Inflammatory macrophage treated with lipopolysaccharide for 1 hour (primary cell): ENCODE measurements at regions not wholly inside any gene's neighbourhood (a gene's known extent, or its start where the extent isn't known, plus 50 kb on each side); places are given as distances from the start of the nearest gene placed in this dataset.
A peak's percentile ranks its signal among the peaks of the same experiment; 100 is the strongest.
"Not testable (repeated sequence)": the region's sequence is repeated elsewhere in the genome, so short reads cannot be mapped to it uniquely, and the experiment has no call there.

Source experiments
- DNase-seq, 2 donors: peaks; one replicate each; pipeline ENCODE4 v3.0.0-alpha.2; 2020 to 2022

DNA sequence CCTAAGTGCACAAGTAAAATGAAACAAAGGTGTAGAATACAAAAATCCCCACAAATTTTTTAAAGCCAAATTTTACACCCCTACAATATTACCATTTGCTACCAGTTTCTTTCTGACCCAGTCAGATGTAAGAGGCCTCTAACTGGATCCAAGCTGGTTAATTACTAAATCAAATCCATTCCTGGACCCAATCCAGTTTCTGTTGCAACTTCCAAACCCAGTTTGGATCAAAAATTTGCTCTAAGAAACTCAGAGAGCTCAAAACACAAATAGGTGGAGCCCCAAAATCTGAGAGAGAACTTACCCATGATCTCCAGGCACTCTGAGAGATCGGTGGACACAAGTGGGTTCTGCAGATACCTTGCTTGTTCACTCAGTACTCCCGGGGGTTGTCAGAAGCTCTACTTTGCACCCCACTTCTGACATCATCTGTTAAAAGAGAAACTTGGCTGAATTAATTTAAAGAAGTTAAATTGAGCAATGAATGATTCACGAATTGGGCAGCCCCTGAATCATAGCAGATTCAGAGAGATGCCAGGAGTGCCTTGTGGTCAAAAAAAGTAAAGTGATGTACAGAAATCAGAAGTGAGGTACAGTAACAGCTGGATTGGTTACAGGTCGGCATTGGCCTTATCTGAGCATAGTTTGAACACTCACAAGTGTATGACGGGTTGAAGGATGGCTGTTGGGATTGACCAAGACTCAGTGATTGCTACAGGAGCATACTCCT, 448.0 kb downstream of the KCNT2 start:
- peak in 1 of 2 donors; percentile 1 for DNase-seq

DNA sequence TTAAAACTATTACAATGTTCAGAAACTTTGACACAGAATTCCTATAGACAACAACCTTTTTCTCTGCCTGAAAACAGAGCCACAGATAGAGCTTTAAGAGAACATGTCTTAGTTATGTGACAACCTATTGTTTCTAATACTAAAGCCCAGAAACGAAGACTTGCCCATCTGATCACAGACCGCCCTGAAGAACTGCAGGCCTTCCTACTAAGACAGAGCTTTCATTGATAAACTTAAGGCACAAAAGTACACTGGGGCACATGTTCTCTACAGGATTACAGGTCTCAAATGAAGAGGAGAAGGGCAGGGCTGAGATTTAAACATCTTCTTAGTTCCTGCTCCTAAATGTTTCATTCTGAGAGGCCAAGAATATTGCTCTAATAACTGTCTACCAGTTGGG, 452.7 kb downstream of the KCNT2 start:
- no peak for DNase-seq

DNA sequence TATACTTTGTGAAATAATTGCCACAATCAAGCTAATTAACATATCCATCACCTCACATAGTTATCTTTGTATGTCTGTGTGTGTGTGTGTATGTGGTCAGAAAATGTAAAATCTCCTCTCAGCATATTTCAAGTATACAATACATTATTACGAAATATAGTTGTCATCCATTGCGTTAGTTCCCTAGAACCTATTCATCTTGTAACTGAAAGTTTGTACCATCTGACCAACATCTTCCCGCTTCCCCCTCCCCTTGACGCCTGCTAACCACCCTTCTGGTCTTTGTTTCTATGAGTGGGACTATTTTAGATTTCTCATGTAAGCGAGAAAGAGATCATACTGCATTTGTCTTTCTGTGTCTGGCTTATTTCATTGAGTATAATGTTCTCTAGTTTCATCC, 455.3 kb downstream of the KCNT2 start:
- DNase-seq, result peak; percentile 35 to 38

DNA sequence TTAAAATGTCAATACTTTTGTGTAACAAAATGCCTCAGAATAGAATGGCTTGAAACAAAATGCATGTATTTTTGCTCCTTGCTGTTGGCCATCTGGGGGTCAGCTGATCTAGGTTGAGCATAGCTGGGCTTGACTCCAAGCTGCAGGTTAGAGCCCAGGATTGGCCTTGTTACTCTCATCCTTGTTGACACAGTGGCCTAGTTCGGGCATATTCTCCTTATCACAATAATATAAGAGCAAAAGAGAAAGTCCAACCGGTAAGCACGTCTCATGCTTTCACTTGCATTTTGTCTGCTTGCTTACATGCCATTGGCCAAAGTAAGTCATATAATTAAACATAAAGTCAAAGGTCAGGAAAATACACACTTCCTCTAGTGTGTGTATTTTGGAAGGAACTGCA, 456.2 kb downstream of the KCNT2 start:
- peak in 1 of 2 donors; percentile 11 for DNase-seq

DNA sequence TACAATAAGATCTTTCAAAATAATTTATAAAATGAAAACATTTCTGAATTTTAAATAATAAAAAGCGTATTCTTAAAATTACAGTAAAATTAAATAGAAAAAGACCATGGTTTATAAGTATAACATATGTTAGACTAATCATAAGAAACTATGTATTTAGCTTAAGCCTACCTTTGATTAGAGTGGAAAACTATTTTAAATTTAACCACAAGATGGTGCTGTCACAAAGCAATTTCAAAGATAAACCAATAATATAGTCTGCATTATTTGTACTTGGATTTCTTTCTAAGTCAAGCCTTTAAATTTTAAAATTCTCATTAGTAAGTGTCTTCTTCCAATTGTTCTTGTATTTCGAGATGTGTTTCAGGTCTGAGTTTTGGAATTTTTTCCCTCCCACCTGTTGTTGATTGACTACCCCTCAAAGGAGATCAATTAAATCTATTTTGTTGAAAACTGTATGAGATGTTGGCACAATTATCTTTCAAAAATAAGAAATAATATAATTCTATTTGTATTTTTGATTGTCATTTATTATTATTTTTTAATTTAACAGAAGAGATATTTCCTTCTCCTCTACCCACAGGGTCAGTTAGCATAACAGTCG, 459.8 kb downstream of the KCNT2 start:
- peak; percentile 10 to 72 for DNase-seq

DNA sequence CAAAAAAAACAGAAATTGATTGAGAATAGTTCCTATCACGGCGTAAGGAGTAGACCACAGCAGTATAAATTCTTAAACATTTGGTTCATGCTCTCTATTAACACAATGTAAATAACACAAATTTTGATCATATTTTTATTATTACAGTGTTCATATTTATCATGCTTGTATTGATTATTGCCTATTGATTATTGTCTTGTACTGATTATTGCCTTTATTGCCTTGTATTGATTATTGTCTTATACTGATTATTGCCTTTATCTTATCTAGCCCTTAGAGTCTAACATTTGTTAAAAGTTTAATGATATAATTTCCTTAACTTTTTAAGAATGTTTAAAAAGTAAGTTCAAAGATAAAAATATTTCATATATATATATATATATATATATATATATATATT, 460.7 kb downstream of the KCNT2 start:
- no peak for DNase-seq

DNA sequence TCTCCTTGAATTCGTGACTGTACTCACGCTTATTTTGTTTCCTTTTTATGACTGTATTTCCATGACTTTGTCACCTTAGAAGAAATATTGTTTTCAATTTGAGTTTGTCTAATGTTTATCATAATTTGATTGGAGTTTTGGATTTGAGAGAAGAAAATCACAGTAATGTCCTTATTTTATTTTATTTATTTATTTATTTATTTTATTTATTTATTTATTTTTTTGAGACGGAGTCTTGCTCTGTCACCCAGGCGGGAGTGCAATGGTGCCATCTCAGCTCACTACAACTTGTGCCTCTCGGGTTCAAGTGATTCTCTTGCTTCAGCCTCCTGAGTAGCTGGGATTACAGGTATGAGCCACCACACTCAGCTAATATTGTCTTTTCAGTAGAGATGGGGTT, 463.1 kb downstream of the KCNT2 start:
- DNase-seq, result not testable (repeated sequence)

DNA sequence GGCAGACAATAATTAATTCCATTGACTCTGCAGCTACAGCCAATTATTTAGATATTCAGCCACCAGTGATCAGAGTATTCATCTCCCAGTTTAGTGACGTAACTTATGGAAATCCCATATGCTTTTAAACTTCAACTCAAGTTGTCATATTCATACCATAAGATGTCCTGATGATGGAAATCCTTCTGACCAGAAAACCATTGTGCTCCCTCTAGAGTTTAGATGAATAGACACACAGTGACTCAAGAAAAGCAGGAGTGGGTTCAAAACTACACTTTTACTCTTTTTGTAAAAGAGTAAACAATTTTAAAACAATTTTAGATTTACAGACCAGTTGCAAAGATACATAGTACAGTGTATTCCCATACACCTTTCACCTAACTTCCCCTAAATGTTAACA, 463.7 kb downstream of the KCNT2 start:
- DNase-seq, result no peak

DNA sequence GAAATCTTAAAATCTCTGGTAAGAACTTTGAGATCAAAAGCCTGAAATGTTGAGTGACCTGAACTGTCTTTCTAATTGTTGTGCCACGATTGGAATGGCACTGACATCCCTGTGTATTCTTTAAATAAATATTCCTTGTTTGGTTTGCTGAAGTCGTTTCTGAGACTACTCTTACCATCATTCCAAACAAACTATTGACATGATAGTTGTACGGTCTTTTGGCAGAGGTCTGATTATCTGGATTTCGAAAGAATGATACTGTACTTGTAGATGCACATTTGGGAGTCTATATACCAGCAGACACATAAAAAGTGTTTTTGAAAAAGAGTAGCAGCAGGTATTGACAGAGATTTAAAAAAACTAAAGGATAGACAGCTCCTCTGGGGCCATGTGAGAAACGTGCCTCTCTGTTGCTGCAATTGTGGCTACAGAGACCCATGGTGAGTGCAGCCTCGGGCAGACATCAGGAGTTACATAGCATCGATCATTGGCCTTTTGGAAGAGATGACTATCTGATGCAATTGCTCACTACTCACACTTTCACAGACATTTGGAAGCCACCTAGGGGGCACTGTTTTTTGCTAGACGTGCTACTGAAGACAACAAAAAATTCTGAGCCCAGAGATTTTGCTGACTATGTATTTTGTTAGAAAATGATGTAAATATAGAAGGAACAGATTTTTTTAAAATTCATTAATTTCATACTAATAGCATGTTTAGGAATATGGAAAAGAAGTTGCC, 464.5 kb downstream of the KCNT2 start:
- DNase-seq, result no peak

DNA sequence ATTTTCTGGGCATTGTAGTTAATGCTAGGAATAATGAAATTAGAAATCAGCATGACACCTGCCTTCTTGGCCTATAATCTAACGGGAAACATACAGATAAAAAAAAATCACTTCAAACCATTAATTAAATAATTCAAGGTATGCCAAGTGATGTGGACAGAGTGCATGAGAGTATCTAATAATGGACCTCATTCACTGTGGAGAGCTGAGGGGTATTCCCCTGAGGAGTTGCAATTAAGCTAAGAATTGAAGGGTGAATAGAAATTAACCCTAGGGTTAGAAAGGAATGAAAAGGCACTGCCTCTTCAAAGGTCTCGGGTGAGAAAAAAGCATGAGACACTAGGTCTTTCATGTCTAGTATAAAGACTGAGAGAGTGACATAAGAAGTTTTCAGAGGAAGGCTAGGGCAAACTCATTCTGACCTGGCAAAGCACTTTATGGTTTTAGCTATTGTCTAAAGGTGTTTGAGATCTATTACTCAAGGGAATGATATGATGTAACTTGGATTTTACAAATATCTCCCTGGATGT, 466.1 kb downstream of the KCNT2 start:
- no peak for DNase-seq

DNA sequence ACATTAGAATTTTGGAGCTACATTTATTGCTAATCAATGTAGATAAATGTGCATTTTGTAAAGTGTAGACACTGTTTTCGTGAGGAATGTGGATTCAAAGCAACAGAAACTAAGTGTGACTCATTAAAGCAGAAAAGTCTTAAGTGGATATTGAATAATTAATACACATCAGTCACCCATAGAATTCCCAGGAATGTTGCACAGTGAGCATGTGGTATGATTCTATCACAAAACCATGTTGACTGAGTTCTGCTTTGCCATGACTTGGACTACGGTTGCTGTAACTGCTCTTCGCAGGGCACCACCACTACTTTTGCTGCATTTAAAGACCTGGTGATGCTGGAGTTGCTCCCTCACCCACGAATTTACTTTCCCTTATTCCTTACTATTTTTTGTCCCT, 471.8 kb downstream of the KCNT2 start:
- no peak for DNase-seq

DNA sequence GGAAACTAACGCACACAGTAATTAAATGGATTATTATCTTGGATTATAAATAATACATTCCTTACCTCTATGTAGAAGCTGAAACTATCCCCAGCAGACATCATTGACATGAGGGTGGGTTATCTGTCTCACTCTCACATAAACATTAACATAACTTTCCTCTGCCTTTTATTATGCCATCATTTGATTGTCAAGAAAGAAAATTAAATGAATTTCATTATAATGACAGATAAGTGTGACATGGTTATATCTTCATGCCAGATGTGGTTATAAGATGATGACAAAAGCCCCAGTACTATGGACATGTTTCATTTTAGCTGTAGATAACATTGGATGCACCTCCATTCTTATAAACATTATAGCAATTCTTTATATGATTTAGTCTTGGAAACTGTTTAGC, 476.5 kb downstream of the KCNT2 start:
- no peak for DNase-seq

DNA sequence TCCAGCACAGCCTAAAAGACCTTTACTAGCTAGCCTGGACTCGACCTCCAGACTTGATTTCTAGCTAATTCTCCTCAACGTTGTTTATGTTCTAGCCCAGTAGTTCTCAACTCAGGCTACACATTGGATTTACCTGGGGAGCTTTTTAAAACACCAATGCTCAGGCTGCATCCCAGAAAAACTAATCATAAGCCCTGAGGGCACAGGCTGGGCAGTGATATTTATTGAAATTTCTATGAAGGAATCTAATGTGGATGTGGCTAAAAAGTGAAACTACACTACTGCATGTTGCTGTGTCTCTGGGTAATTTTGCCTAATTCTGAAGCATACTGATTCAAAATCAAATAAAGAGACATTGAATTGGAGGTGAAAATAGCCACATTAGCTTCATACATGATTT, 479.4 kb downstream of the KCNT2 start:
- DNase-seq, result no peak

DNA sequence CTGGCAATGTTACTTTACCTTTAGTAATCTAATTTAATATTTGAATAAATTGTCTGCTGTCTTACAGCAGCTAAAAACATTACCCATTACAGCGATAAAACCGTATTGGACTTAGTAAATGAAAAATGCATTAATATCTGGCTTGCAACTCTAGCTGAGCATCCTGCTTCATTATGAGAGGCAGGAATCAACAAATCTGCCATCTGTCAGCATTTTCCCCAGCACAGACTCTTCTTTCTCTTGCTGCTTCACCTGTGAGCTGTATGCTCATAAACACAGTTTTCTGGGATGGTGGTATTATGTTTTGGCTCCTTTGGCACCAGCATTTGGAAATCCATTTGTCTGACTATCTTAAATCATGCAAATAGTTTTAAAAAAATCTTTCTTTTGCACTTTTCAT, 487.1 kb downstream of the KCNT2 start:
- DNase-seq, result no peak

DNA sequence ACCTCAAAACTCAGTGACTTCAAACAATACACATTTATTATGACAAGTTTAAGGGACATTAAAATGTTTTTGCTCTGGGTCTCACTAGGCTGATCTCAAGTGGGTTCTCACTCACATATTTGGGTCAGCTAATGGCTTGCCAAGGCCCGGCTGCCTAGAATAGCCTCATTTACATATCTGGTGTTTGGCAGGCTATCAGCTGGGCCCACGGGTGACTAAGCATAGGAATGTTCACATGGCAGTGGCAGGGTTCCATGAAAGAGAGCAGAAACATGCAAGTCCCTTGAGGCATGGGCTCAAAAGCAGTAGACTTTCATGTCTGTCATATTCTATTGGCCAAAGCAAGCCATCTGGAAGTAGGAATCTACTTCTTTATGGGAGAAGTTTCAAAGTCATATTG, 492.6 kb downstream of the KCNT2 start:
- no peak for DNase-seq

DNA sequence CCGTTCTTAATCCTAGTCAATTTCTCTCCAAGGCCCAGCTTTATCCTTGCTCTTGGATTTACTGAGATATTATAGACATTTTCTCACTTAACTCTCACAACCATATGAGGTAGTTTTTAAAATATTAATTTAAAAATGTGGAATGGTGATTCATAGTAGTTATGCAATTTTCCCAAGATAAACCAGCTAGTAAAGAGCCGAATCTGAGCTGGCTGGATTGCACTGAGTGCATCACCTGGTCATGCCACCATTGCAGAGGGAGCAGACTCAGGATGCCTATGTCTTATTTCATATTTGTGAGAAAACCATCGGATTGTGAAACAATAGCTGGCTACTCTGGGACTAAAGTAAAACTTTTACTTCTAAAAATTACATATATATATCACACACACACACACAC, 494.0 kb downstream of the KCNT2 start:
- DNase-seq, result no peak

DNA sequence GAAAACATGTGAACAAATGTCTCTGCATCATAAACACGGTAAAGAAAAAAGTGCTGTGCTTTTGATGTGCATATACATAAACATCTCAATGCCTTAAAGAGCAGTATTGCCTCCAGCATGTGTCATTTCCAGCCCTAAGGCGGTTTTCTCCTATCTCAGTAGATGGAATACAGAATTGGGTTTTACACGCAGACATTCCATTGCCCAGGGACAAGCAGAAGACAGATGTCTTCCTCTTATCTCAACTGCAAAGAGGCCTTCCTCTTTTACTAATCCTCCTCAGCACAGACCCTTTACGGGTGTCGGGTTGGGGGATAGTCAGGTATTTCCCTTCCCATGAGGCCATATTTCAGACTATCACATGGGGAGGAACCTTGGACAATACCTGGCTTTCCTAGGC, 499.2 kb downstream of the KCNT2 start:
- DNase-seq, result not testable (repeated sequence)

DNA sequence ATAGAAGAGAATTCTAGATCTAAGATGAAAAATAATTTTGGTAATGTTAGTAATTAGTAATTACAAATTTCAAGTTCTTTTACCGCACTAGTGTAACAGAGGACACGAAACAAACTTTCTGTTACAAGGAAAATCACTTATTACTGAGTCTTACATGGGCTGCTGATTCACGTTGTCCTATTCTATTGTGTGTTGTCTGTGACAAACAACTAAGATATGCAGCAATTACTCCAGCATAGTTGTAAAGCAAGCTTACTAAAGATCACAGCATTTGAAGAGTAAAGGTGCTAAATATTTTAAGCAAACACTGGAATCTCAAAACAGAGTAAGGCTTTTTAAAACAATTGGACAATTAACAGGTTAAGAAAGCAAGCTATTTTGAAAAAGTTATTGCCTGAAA, 502.3 kb downstream of the KCNT2 start:
- no peak for DNase-seq

DNA sequence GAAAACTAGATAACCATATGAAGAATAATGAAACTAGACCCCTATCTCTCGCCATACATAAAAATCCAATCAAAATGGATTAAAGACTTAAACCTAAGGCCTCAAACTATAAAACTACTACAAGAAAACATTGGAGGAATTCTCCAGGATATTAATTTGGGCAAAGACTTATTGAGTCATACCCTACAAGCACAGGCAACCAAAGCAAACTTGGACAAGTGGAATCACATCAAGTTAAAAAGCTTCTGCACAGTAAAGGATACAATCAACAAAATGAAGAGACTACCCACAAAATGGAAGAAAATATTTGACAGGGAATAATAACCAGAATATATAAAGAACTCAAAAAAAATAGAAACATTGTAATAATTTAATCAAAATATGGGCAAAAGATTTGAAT, 505.4 kb downstream of the KCNT2 start:
- no peak for DNase-seq

DNA sequence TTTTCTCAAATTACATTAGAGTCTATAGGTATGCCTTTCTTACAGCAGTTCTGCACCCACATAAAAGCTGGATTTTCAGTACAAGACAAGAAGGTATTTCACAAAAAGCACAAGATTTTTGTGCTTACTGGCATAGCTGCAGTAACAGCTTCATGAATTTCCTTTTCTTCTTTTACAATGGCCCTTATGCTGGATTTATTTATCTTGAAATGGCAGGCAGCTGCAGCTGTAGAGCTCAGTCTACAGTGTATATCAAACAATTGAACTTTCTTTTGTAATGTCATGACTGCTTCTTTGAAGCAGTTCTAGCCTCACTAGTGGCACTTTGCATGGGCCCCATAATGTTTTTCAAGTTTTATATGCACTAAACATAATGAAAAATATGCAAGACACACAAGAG, 510.2 kb downstream of the KCNT2 start:
- DNase-seq, result no peak

DNA sequence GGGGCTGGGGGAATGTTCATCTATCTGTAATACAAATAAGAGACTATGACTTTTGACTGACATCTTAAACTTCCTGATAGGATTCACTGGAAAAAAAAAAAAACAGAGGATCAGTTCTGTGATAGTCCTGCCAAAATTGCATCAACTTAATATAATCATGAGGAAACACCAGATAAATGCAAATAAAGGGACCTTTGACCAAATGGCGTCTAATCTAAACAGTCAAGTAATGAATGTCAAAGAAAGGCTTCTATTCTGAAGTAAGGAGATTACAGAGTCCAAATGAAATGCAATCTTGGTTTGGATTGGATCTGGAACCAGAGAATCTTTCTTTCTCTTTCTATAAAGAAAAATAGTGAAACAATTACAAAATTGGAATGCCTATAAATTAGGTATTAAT, 513.4 kb downstream of the KCNT2 start:
- no peak for DNase-seq

DNA sequence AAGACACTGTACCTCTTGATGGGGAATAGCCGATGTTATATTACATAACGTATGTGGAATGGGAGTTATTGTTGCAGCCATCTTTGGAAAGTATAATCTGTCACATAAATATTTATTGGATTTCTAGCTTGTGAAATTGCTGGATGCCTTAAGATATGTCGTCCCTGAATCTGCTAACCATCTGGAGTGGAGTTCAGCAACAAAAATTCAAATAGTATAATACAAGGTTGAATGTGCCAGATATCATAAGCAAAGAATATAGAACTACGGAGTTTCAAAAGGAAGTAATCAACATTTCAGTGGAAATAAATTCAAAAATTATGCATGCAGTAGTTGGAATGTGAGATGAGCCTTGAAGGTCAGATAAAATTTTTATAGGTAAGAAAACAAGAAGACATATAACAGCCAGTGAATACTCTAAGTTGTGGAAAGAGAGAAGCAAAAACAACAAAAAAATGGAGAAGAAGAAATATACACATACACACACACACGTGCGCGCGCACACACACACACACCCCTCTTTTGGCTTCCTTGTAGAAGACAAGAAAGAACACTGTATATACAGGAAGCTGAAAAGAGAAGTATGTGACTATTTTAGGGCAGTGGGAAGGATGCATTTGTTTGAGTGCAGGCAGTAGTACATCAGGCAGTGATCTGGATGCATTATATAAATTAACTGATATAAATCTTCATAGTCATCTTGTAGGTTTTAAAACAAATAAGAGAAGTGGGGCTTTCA, 516.7 kb downstream of the KCNT2 start:
- no peak for DNase-seq

DNA sequence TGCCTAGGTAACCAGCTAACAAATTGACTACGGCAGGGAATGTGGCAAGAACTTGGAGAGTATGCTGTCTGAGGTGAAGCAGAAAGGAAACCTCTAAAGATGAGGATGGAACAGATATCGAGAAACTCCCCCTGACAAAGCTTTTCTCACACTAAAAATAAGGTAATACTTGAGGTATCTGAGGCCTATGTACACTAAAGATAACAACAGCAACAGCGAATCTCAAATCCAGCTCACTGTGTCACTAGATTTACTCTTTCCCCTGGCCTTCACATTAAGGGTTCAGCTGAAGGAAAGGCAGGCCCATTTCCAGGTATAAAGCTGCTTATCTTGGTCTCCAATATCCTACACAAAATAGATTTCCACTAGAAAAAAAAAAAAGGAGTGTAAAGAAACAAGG, 518.0 kb downstream of the KCNT2 start:
- DNase-seq, result no peak
